GM12872 (cell line): ENCODE measurements at regions not wholly inside any gene's neighbourhood (a gene's known extent, or its start where the extent isn't known, plus 50 kb on each side); places are given as distances from the start of the nearest gene placed in this dataset.
A peak's percentile ranks its signal among the peaks of the same experiment; 100 is the strongest.

Experiments
- CTCF ChIP-seq: IDR thresholded peaks from 3 replicates; pipeline ENCODE4 v1.5.1; 2011; ENCODE audit warnings: low read depth, mild to moderate bottlenecking, low read length, moderate library complexity; ENCODE audit not compliant: insufficient read depth

GRCh38 chrX:102067966-102068723, 57.3 kb upstream of the TCEAL2 start:
- TF ChIP-seq CTCF: peak; percentile 53

- no peak for TF ChIP-seq CTCF
These were observed 61.9 kb upstream of the TCEAL2 start for GRCh38 chrX:102063445-102064074.

GRCh38 chrX:102044496-102044895, 81.0 kb upstream of the TCEAL2 start:
- no peak for TF ChIP-seq CTCF

- no peak for TF ChIP-seq CTCF
These were observed 82.1 kb upstream of the TCEAL2 start for GRCh38 chrX:102043380-102043779.

DNA sequence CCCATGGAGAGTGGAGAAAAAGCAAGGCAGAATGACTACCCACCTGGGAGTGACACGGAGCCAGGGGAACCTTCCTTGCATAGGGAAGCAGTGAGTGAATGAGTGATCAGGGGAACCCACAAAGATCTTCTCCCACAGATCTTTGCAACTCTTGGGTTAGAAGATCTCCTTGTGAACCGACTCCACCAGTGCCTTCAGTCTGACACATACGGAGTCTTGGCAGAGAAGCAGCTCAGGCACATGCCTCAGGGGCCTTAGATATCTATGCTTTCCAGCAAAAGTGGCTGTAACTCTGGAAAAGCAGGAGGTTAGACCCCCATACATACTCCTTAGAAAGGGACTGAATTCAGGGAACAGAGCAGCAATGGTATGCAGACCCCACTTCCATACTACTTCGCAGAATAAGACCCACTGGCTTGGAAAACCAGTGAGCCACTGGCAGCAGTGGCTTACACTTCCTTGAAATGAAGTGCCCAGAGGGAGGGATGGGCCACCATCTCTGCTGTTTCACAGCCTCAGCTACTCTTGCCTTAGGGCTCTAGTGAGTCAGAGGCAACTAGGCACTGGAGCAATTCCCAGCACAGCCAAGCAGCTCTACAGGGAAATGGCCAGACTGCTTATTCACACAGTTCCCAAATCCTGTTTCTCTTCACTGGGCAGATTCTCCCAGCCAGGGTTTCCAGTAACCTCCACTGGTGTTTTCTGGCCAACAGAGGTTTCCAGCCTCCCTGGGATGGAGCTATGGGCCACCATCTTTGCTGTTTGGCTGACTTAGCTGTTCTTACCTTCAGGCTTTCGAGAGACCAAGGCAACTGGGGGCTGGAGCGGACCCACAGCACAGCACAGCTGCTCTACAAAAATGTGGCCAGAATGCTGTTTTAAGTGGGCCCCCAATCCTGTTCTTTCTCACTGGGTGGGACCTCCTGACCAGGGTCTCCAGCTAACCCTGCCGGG, 82.8 kb upstream of the TCEAL2 start:
- no peak for TF ChIP-seq CTCF

GRCh38 chrX:102029026-102029425, 96.5 kb upstream of the TCEAL2 start:
- no peak for TF ChIP-seq CTCF

DNA sequence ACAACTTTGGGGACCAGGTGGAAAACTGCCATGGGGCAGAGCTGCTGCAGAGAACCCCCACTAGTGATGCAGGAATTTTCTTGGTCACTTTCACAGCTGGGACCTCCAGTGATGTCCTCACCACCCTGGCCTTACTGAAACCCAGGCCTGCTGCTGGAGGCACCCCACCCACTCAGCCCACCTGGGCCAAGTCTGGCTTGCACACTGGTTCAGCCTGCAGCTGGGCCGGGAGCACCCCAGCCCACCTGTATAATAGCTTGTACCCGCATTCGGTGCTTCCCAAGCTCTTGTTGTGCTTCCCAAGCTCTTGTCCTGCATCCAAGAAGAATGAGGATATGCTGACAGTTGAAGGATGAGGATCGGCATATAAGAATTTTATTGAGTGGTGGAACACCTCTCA, 86.4 kb upstream of the ZMAT1 start:
- no peak for TF ChIP-seq CTCF
